ENCODE measurements at regions not wholly inside any gene's neighbourhood (a gene's known extent, or its start where the extent isn't known, plus 50 kb on each side); places are given as distances from the start of the nearest gene placed in this dataset.

GRCh38 chr15:87133704-87134103 is 1054.0 kb downstream of the AGBL1 start:
- DNase-seq = no peak

DNA sequence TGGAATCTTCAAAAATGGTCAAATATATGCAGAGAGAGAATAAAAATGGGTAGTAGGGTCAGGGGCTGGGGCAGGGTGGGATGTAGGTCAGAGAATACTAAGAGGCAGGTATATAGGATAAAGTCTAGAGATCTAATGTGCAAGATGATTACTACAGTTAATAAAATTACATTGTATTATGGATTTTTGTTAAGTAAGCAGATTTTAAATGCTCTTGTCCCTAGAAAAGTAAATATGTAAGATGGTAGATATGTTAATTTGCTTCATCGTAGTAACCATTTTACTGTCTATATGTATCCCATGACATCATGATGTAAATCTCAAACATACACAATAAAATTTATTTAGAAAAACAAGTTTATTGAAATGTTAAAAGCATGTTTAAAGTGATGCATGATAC is 1051.4 kb downstream of the AGBL1 start:
- DNase-seq = no peak

GRCh38 chr15:87129916-87130315 is 1050.2 kb downstream of the AGBL1 start:
- no peak for DNase-seq

GRCh38 chr15:87123676-87124382 is 1044.2 kb downstream of the AGBL1 start:
- DNase-seq = no peak

- no peak for DNase-seq
These were observed 1041.7 kb downstream of the AGBL1 start for GRCh38 chr15:87121336-87121735.

GRCh38 chr15:87120555-87120954 is 1040.9 kb downstream of the AGBL1 start:
- DNase-seq = no peak

DNA sequence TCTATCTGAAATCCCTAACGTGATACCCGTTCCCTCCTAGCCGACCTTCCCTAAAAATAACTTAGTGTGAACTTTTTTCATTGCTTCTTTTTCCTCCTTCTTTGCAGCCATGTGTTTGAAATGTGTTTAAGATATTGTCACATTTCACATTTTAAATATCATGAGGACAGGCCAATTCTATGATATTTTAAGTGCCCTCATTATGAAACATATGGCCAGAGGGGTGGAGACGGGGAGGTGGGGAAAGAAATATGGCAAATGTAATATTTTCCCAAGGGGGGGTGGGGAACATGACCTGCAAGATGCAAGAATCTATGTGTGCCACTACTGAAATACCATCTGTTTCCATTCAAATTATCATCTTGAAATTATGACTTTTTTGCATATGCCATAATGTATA is 1039.2 kb downstream of the AGBL1 start:
- DNase-seq = no peak

GRCh38 chr15:87118435-87118834 is 1038.8 kb downstream of the AGBL1 start:
- DNase-seq = no peak

DNA sequence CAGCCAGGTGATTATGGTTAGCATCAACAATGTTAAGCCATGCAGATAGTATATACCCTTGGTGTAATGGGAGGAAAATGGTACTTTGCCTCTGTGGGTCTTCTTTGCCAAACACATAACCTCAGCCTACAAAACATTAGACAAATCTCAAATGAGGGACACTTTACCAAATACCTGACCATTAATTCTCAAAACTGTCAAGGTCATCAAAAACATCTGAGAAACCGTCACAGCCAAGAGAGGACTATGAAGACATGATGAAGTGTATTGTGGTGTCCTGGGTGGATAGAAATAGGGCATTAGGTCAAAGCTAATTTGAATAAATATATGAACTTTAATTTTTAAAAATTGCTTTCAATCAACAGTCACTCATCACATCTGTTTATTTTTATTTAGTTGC is 1036.1 kb downstream of the AGBL1 start:
- DNase-seq = no peak

GRCh38 chr15:87099916-87100315 is 1020.2 kb downstream of the AGBL1 start:
- DNase-seq = no peak

- no peak for DNase-seq
These were observed 1009.9 kb downstream of the AGBL1 start for GRCh38 chr15:87089551-87089950.

DNA sequence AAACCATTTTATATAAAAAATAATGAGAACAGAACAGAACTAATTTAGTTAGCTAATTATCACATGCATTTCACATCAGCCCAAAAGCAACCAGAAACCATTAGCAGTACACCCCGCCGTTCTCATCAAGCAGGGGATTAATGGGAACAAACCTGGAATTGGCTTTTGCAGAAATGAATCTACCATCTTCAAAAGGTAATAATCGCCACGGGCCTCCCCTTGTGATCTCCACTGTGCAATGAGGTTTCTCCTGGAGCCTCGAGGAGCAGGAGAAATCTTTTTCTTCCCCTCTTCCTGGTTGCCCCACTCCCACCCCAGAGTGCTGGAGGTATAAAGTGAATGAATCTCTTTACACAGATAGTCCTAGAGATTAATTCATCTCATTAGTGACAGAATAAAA is 1003.5 kb downstream of the AGBL1 start:
- DNase-seq = no peak

- no peak for DNase-seq
These were observed 1002.9 kb downstream of the AGBL1 start for GRCh38 chr15:87082581-87082980.

DNA sequence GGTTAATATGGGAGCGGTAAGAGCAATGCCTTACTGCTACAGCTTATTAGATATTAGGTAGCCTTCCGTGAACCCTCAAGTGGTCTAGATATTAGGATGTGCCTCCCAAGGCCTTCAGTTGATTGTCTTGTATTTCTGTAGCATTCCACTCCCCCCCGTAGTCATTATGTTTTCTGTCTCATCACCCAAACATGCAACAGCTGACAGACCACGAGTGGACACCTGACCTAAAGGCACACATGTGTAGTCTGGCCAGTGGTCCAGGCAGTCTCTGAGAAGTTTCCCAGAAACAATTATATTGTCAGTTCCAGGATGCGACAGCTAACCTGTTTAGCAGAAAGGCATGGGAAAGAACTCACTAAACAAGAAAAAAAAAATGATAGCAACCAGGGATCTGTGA is 1000.9 kb downstream of the AGBL1 start:
- no peak for DNase-seq

Data from activated CD4-positive, alpha-beta T cell treated with anti-CD3 and anti-CD28 coated beads for 4 hours (primary cell).